RWPE2 (cell line): ENCODE measurements at regions not wholly inside any gene's neighbourhood (a gene's known extent, or its start where the extent isn't known, plus 50 kb on each side); places are given as distances from the start of the nearest gene placed in this dataset.

Source experiments
- ATAC-seq: fragments of 200-7000 bp; cut with Tn5 transposase; 3 replicates; pipeline ENCODE4 v1.9.1; 2021; ENCODE audit warnings: low read depth
- DNase-seq: peaks from one replicate; pipeline ENCODE4 v3.0.0-alpha.2; 2020; ENCODE audit warnings: low spot score
- H3K27ac ChIP-seq: fragments of 450-650 bp; 2 replicates; pipeline ENCODE4 v1.5.1; 2017; ENCODE audit warnings: mild to moderate bottlenecking; ENCODE audit not compliant: poor library complexity, severe bottlenecking
- H3K27me3 ChIP-seq: fragments of 250-450 bp; sonication (Bioruptor Pico); 2 replicates; pipeline ENCODE4 v1.5.1; 2021; ENCODE audit warnings: mild to moderate bottlenecking, moderate library complexity; ENCODE audit not compliant: insufficient read depth, poor library complexity, severe bottlenecking
- H3K36me3 ChIP-seq: fragments of 250-450 bp; sonication (Bioruptor Pico); 2 replicates; pipeline ENCODE4 v1.5.1; 2020; ENCODE audit warnings: low read depth, mild to moderate bottlenecking, moderate library complexity
- H3K4me1 ChIP-seq: fragments of 250-450 bp; sonication (Bioruptor Pico); 2 replicates; pipeline ENCODE4 v1.5.1; 2021; ENCODE audit warnings: mild to moderate bottlenecking, moderate library complexity; ENCODE audit not compliant: insufficient read depth, poor library complexity, severe bottlenecking
- H3K4me3 ChIP-seq: fragments of 250-450 bp; sonication (Bioruptor Pico); 2 replicates; pipeline ENCODE4 v1.5.1; 2021; ENCODE audit warnings: mild to moderate bottlenecking, moderate library complexity; ENCODE audit not compliant: severe bottlenecking
- H3K9me3 ChIP-seq: fragments of 250-450 bp; sonication (Bioruptor Pico); 2 replicates; pipeline ENCODE4 v1.5.1; 2021; ENCODE audit warnings: mild to moderate bottlenecking, moderate library complexity; ENCODE audit not compliant: severe bottlenecking
- TF ChIP-seq, protein P1 (sequence below): fragments of 450-650 bp; IDR thresholded peaks from one replicate; pipeline ENCODE4 v1.5.1; 2017; ENCODE audit warnings: mild to moderate bottlenecking, moderate library complexity; ENCODE audit not compliant: poor library complexity, severe bottlenecking

DNA sequence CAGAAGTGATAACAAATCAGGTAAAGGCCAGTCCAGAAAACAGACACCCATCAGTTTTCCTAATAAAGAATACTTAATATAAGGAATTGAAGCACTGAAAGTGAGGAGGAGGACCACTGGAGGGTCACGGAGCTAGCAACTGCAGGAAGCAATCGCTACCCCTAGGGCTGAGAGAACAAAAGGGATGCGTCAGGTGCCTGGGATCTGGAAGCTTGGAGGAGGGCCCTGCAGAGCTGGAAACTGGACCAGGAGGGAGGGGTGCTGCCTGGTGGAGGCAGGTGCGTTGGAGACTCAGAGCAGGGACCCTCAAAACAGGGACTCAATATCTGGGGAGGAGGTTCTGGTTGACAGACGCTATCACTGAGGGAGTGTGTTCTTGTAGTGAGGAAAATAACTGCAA lies 308.1 kb upstream of the RASGRP1 start:
- TF ChIP-seq, protein P1, sequence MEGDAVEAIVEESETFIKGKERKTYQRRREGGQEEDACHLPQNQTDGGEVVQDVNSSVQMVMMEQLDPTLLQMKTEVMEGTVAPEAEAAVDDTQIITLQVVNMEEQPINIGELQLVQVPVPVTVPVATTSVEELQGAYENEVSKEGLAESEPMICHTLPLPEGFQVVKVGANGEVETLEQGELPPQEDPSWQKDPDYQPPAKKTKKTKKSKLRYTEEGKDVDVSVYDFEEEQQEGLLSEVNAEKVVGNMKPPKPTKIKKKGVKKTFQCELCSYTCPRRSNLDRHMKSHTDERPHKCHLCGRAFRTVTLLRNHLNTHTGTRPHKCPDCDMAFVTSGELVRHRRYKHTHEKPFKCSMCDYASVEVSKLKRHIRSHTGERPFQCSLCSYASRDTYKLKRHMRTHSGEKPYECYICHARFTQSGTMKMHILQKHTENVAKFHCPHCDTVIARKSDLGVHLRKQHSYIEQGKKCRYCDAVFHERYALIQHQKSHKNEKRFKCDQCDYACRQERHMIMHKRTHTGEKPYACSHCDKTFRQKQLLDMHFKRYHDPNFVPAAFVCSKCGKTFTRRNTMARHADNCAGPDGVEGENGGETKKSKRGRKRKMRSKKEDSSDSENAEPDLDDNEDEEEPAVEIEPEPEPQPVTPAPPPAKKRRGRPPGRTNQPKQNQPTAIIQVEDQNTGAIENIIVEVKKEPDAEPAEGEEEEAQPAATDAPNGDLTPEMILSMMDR = no peak
- no peak for DNase-seq
- Histone ChIP-seq H3K4me3 (no peak overlapping the region), H3K9me3 (no peaks in the 10 kb centered on the region), H3K4me1 (peaks cover 11% of the 10 kb centered on the region), H3K36me3 (no peaks in the 10 kb centered on the region), H3K27ac (no peak overlapping the region), H3K27me3 (no peaks in the 10 kb centered on the region)
- no peak for ATAC-seq

DNA sequence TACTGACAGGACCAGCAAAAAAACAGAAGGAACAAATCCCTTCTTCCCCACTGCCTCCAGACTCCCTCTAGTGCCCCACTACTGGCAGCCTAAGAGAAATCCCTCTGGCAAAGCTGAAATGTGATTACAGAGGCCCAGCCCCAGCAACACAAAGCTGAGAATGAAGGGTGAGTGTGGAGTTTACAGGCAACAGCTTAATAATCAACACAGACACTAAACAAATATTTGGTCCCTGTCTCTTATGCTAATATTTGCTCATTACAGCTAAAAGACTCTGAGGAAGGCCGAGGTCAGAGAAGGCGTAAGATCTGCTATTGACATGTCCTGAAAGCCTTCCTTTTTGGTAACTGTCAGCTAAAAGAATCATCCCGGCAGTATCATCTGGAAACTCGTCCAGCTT lies 308.5 kb upstream of the RASGRP1 start:
- no peak for DNase-seq
- H3K4me1 ChIP-seq = peaks cover 7% of the 10 kb centered on the region
- H3K4me3 ChIP-seq = no peak overlapping the region
- ATAC-seq = no peak
- no peaks in the 10 kb centered on the region for H3K9me3 ChIP-seq
- no peaks in the 10 kb centered on the region for H3K36me3 ChIP-seq
- TF ChIP-seq, protein P1 = no peak
- H3K27ac ChIP-seq = no peak overlapping the region
- no peaks in the 10 kb centered on the region for H3K27me3 ChIP-seq

DNA sequence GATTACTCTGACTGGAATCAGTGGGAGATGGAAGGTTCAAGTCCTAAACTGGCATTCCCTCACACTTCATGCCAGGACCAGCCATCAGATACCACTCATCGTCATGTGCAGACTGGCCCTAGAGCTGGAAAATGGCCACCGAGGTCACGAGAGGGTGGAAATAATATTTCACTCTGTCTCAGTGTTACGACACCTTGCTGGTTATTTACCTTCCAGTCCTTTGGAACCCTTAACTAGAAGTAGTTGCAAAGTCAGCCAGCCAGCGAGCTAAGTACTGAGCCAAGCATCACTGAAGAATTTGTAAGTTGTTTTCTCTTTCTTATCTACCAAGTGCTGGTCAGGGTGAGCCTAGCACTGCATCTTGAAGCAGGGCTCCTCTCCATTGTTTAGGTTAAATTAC lies 309.9 kb upstream of the RASGRP1 start:
- DNase-seq (no peak), ATAC-seq (no peak)
- TF ChIP-seq, protein P1 = no peak
- Histone ChIP-seq H3K9me3 (no peaks in the 10 kb centered on the region), H3K4me1 (no peaks in the 10 kb centered on the region), H3K36me3 (no peaks in the 10 kb centered on the region), H3K4me3 (no peak overlapping the region), H3K27me3 (no peaks in the 10 kb centered on the region), H3K27ac (no peak overlapping the region)

DNA sequence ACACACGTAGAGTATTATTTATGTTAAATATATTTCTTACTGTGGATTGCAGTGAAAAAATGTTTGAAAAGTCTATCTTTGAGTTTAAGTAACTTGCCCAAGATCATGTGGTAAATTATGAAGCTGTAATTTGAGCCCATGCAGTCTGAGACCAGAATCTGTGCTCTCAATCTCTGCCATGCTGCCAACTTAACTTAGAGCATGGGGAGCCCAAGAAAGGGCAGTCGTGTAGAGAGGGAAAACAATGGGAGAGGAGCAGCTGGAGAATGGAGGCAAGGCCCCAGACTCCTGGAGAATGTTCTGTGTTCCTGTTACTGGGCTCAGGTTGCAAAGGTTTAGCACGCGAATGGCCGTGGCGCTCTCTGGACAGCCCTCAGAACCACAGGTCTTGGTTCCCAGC lies 311.6 kb upstream of the RASGRP1 start:
- TF ChIP-seq, protein P1 = no peak
- Histone ChIP-seq H3K27ac (no peak overlapping the region), H3K27me3 (no peaks in the 10 kb centered on the region), H3K36me3 (no peaks in the 10 kb centered on the region), H3K4me1 (no peaks in the 10 kb centered on the region), H3K9me3 (no peaks in the 10 kb centered on the region), H3K4me3 (no peak overlapping the region)
- ATAC-seq = no peak
- DNase-seq = no peak

DNA sequence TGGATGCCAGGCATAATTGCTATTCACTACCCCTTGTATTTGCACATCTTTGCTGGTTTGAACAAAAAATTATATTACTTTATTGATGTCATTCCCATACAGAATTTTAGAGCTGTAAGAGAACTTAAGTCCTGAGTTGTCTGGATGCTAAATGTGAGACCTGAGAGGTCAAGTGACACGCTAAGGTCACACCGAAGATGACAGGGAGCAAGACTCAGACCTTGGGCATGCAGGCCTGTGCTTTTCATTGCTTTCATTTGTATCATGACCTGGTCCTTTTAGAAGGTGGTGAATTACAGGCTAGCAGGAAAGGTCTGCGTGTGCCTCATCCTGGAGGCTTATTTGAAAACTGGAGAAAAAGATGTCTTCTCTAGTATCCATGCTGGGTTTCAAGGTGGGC lies 312.0 kb upstream of the RASGRP1 start:
- no peak for DNase-seq
- H3K9me3 ChIP-seq = no peaks in the 10 kb centered on the region
- no peaks in the 10 kb centered on the region for H3K27me3 ChIP-seq
- no peaks in the 10 kb centered on the region for H3K36me3 ChIP-seq
- no peak overlapping the region for H3K4me3 ChIP-seq
- no peak overlapping the region for H3K27ac ChIP-seq
- H3K4me1 ChIP-seq = no peaks in the 10 kb centered on the region
- no peak for ATAC-seq
- TF ChIP-seq, protein P1 = no peak
